Transverse colon (tissue), 4 donors: ENCODE measurements at regions not wholly inside any gene's neighbourhood (a gene's known extent, or its start where the extent isn't known, plus 50 kb on each side); places are given as distances from the start of the nearest gene placed in this dataset.

ENCODE experiments used
- POLR2A ChIP-seq: fragments of 450-650 bp; IDR thresholded peaks from one replicate; pipeline ENCODE4 v1.6.1; 2016; ENCODE audit warnings: antibody characterized with exemption, mild to moderate bottlenecking, moderate library complexity
- POLR2AphosphoS5 ChIP-seq, 3 donors: sonication (generic); formaldehyde crosslinking; IDR thresholded peaks; one replicate each; pipeline ENCODE4 v1.6.1; 2016; ENCODE audit warnings: antibody characterized with exemption in 3 of 3
- TF ChIP-seq, protein P1 (sequence below), 5 experiments: fragments of 200-600 bp in 3 of 5; fragments of 450-650 bp in 2 of 5; sonication (generic) in 3 of 5; IDR thresholded peaks; 1 replicate in 2 of 5; 2 replicates in 3 of 5; pipeline ENCODE4 v1.5.1; 2016 to 2017; ENCODE audit warnings: antibody characterized with exemption in 5 of 5, inconsistent platforms in 3 of 5, mild to moderate bottlenecking in 2 of 5, moderate library complexity in 1 of 5

- TF ChIP-seq POLR2A (no peak), POLR2AphosphoS5 (IDR thresholded peaks at IDR 0.05) (no peak)
- TF ChIP-seq, protein P1, sequence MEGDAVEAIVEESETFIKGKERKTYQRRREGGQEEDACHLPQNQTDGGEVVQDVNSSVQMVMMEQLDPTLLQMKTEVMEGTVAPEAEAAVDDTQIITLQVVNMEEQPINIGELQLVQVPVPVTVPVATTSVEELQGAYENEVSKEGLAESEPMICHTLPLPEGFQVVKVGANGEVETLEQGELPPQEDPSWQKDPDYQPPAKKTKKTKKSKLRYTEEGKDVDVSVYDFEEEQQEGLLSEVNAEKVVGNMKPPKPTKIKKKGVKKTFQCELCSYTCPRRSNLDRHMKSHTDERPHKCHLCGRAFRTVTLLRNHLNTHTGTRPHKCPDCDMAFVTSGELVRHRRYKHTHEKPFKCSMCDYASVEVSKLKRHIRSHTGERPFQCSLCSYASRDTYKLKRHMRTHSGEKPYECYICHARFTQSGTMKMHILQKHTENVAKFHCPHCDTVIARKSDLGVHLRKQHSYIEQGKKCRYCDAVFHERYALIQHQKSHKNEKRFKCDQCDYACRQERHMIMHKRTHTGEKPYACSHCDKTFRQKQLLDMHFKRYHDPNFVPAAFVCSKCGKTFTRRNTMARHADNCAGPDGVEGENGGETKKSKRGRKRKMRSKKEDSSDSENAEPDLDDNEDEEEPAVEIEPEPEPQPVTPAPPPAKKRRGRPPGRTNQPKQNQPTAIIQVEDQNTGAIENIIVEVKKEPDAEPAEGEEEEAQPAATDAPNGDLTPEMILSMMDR (IDR thresholded peaks at IDR 0.05): no peak
Measured at GRCh38 chr5:42989190-42989589, 50.9 kb downstream of the ANXA2R start.
